ENCODE measurements at regions not wholly inside any gene's neighbourhood (a gene's known extent, or its start where the extent isn't known, plus 50 kb on each side); places are given as distances from the start of the nearest gene placed in this dataset.

GRCh38 chr15:26438718-26439117, 334.1 kb downstream of the GABRB3 start:
- Mint-ChIP-seq H3K36me3 (ENCODE audit: insufficient read depth, unreplicated experiment) (no peaks in the 10 kb centered on the region), H3K9me3 (ENCODE audit: unreplicated experiment) (peaks cover 9% of the 10 kb centered on the region), H3K27me3 (ENCODE audit: insufficient read depth, unreplicated experiment) (no peaks in the 10 kb centered on the region), H3K4me1 (ENCODE audit: low read depth, unreplicated experiment) (no peaks in the 10 kb centered on the region), H3K4me3 (ENCODE audit: unreplicated experiment) (no peak overlapping the region), H3K27ac (ENCODE audit: unreplicated experiment) (no peak overlapping the region)
- no peak for TF ChIP-seq CTCF (IDR thresholded peaks at IDR 0.05; ENCODE audit: insufficient read depth in 1 of 2, low read depth in 1 of 2, low read length in 1 of 2, severe bottlenecking in 1 of 2, unreplicated experiment in 1 of 2)
- no peak for DNase-seq
- POLR2A ChIA-PET: no interaction called here
- H3K4me3 ChIP-seq (ENCODE audit: low read depth, low read length): no peak overlapping the region
- H3K36me3 ChIP-seq (ENCODE audit: control insufficient read depth, insufficient read depth, low read length): no peaks in the 10 kb centered on the region
- H3K27me3 ChIP-seq (replicated peaks; ENCODE audit: control insufficient read depth, insufficient read depth, low read length): no peaks in the 10 kb centered on the region
- intact Hi-C loops (cut with micrococcal nuclease; ENCODE audit: unreplicated experiment): no loop called here
- no TSS peak for BruUV-seq (replicated peaks)
- CTCF ChIA-PET: no interaction called here
- H3K4me1 ChIP-seq: no peaks in the 10 kb centered on the region
- H3K9me3 ChIP-seq: peaks cover 4% of the 10 kb centered on the region; the same call in 1 of the 2 replicates

- Mint-ChIP-seq H3K36me3 (ENCODE audit: insufficient read depth, unreplicated experiment) (no peaks in the 10 kb centered on the region), H3K27ac (ENCODE audit: unreplicated experiment) (no peak overlapping the region), H3K9me3 (ENCODE audit: unreplicated experiment) (peaks cover 9% of the 10 kb centered on the region), H3K4me1 (ENCODE audit: low read depth, unreplicated experiment) (no peaks in the 10 kb centered on the region), H3K4me3 (ENCODE audit: unreplicated experiment) (no peak overlapping the region), H3K27me3 (ENCODE audit: insufficient read depth, unreplicated experiment) (no peaks in the 10 kb centered on the region)
- no peak for TF ChIP-seq CTCF (IDR thresholded peaks at IDR 0.05; ENCODE audit: insufficient read depth in 1 of 2, low read depth in 1 of 2, low read length in 1 of 2, severe bottlenecking in 1 of 2, unreplicated experiment in 1 of 2)
- Histone ChIP-seq H3K36me3 (ENCODE audit: control insufficient read depth, insufficient read depth, low read length) (no peaks in the 10 kb centered on the region), H3K9me3 (peaks cover 4% of the 10 kb centered on the region; the same call in 1 of the 2 replicates), H3K27me3 (replicated peaks; ENCODE audit: control insufficient read depth, insufficient read depth, low read length) (no peaks in the 10 kb centered on the region), H3K4me3 (ENCODE audit: low read depth, low read length) (no peak overlapping the region), H3K4me1 (no peaks in the 10 kb centered on the region)
- no peak for DNase-seq
- POLR2A ChIA-PET: no interaction called here
- BruUV-seq (replicated peaks): no TSS peak
- intact Hi-C loops (cut with micrococcal nuclease; ENCODE audit: unreplicated experiment): no loop called here
- CTCF ChIA-PET: no interaction called here
Observed at GRCh38 chr15:26438316-26438715, 334.6 kb downstream of the GABRB3 start.

GRCh38 chr15:26433818-26434217, 339.0 kb downstream of the GABRB3 start:
- no peak for TF ChIP-seq CTCF (IDR thresholded peaks at IDR 0.05; ENCODE audit: insufficient read depth in 1 of 2, low read depth in 1 of 2, low read length in 1 of 2, severe bottlenecking in 1 of 2, unreplicated experiment in 1 of 2)
- no peak for DNase-seq
- peaks cover 11% of the 10 kb centered on the region for H3K9me3 Mint-ChIP-seq (ENCODE audit: unreplicated experiment)
- no peak overlapping the region for H3K27ac Mint-ChIP-seq (ENCODE audit: unreplicated experiment)
- Histone ChIP-seq H3K9me3 (peaks cover 3% of the 10 kb centered on the region; the same call in 1 of the 2 replicates), H3K4me1 (no peaks in the 10 kb centered on the region), H3K27me3 (replicated peaks; ENCODE audit: control insufficient read depth, insufficient read depth, low read length) (no peaks in the 10 kb centered on the region), H3K4me3 (ENCODE audit: low read depth, low read length) (no peak overlapping the region), H3K36me3 (ENCODE audit: control insufficient read depth, insufficient read depth, low read length) (no peaks in the 10 kb centered on the region)
- ChIA-PET CTCF (no interaction called here), POLR2A (no interaction called here)
- H3K4me3 Mint-ChIP-seq (ENCODE audit: unreplicated experiment): no peak overlapping the region
- H3K4me1 Mint-ChIP-seq (ENCODE audit: low read depth, unreplicated experiment): no peaks in the 10 kb centered on the region
- H3K36me3 Mint-ChIP-seq (ENCODE audit: insufficient read depth, unreplicated experiment): no peaks in the 10 kb centered on the region
- no peaks in the 10 kb centered on the region for H3K27me3 Mint-ChIP-seq (ENCODE audit: insufficient read depth, unreplicated experiment)
- BruUV-seq (replicated peaks): no TSS peak
- intact Hi-C loops (cut with micrococcal nuclease; ENCODE audit: unreplicated experiment): no loop called here

All from Caco-2 (cell line).